Prostate gland (tissue), 2 donors: ENCODE measurements at regions not wholly inside any gene's neighbourhood (a gene's known extent, or its start where the extent isn't known, plus 50 kb on each side); places are given as distances from the start of the nearest gene placed in this dataset.
A peak's percentile ranks its signal among the peaks of the same experiment; 100 is the strongest.

Experiments used
- DNase-seq: peaks from one replicate; pipeline ENCODE4 v3.0.0-alpha.2; 2019; ENCODE audit warnings: low spot score
- H3K27ac ChIP-seq, 2 donors: fragments of 200-600 bp; sonication (generic); 2 replicates each; pipeline ENCODE4 v1.5.1; 2017 to 2019
- H3K27me3 ChIP-seq: fragments of 200-600 bp; sonication (generic); replicated peaks from 2 replicates; pipeline ENCODE4 v1.5.1; 2019; ENCODE audit not compliant: insufficient read depth
- H3K36me3 ChIP-seq, 2 donors: fragments of 200-600 bp; sonication (generic); 1 replicate in 1 of 2; 2 replicates in 1 of 2; pipeline versions ENCODE4 v1.5.1 to v1.8.1; 2017 to 2019
- H3K4me1 ChIP-seq: fragments of 200-600 bp; sonication (generic); replicated peaks from 2 replicates; pipeline ENCODE4 v1.5.1; 2019
- H3K4me3 ChIP-seq, 2 donors: fragments of 200-600 bp; sonication (generic); 2 replicates each; pipeline ENCODE4 v1.5.1; 2017 to 2019
- H3K9me3 ChIP-seq: fragments of 200-600 bp; sonication (generic); 2 replicates; pipeline ENCODE4 v1.5.1; 2017
- POLR2A ChIP-seq: fragments of 450-650 bp; IDR thresholded peaks from one replicate; pipeline ENCODE4 v1.6.1; 2016; ENCODE audit warnings: antibody characterized with exemption, mild to moderate bottlenecking
- POLR2AphosphoS5 ChIP-seq: sonication (generic); formaldehyde crosslinking; IDR thresholded peaks from one replicate; pipeline ENCODE4 v1.6.1; 2017; ENCODE audit warnings: antibody characterized with exemption
- WGBS: methylation state at CpG from one replicate; pipeline ENCODE4 v1.1.5; 2018; 5-methylcytosine and 5-hydroxymethylcytosine counted together
- intact Hi-C: fragments of 100-400 bp; cut with DNase I; formaldehyde crosslinking; loops from one replicate; pipeline ENCODE4 v1.14.2; 2022
- TF ChIP-seq, protein P1 (sequence below), 4 experiments: fragments of 200-600 bp in 2 of 4; fragments of 450-650 bp in 2 of 4; sonication (generic) in 2 of 4; IDR thresholded peaks; 1 replicate in 3 of 4; 2 replicates in 1 of 4; pipeline ENCODE4 v1.5.1; 2016 to 2019; ENCODE audit warnings: antibody characterized with exemption in 4 of 4, mild to moderate bottlenecking in 2 of 4, moderate library complexity in 2 of 4

- Histone ChIP-seq H3K36me3 (no peaks in the 10 kb centered on the region), H3K27me3 (no peaks in the 10 kb centered on the region), H3K4me1 (no peaks in the 10 kb centered on the region), H3K9me3 (no peaks in the 10 kb centered on the region), H3K4me3 (no peak overlapping the region), H3K27ac (no peak overlapping the region)
- no peak for TF ChIP-seq POLR2A
- TF ChIP-seq POLR2AphosphoS5: no peak
- TF ChIP-seq, protein P1, sequence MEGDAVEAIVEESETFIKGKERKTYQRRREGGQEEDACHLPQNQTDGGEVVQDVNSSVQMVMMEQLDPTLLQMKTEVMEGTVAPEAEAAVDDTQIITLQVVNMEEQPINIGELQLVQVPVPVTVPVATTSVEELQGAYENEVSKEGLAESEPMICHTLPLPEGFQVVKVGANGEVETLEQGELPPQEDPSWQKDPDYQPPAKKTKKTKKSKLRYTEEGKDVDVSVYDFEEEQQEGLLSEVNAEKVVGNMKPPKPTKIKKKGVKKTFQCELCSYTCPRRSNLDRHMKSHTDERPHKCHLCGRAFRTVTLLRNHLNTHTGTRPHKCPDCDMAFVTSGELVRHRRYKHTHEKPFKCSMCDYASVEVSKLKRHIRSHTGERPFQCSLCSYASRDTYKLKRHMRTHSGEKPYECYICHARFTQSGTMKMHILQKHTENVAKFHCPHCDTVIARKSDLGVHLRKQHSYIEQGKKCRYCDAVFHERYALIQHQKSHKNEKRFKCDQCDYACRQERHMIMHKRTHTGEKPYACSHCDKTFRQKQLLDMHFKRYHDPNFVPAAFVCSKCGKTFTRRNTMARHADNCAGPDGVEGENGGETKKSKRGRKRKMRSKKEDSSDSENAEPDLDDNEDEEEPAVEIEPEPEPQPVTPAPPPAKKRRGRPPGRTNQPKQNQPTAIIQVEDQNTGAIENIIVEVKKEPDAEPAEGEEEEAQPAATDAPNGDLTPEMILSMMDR (IDR thresholded peaks at IDR 0.05): no peak
- intact Hi-C loops: no loop called here
- DNase-seq: no peak
- WGBS: 83% methylated on average over 23 of the region's 23 CpGs
These were observed 71.7 kb upstream of the FCN1 start for GRCh38 chr9:134989206-134990065.

- Histone ChIP-seq H3K27me3 (no peaks in the 10 kb centered on the region), H3K9me3 (no peaks in the 10 kb centered on the region), H3K27ac (no peak overlapping the region), H3K36me3 (no peaks in the 10 kb centered on the region), H3K4me1 (no peaks in the 10 kb centered on the region), H3K4me3 (no peak overlapping the region)
- no peak for DNase-seq
- WGBS: 72% methylated on average over 41 of the region's 42 CpGs
- TF ChIP-seq POLR2A (no peak), POLR2AphosphoS5 (no peak)
- TF ChIP-seq, protein P1 (IDR thresholded peaks at IDR 0.05): no peak
- intact Hi-C loops: no loop called here
These were observed 74.4 kb upstream of the FCN1 start for GRCh38 chr9:134991808-134992754.

- TF ChIP-seq, protein P1 (IDR thresholded peaks at IDR 0.05): no peak
- peak; percentile 77 for TF ChIP-seq POLR2AphosphoS5
- peak; percentile 77 for DNase-seq
- H3K4me3 ChIP-seq: no peak overlapping the region
- no peaks in the 10 kb centered on the region for H3K36me3 ChIP-seq
- intact Hi-C loops: no loop called here
- H3K4me1 ChIP-seq: no peaks in the 10 kb centered on the region
- no peaks in the 10 kb centered on the region for H3K9me3 ChIP-seq
- no peaks in the 10 kb centered on the region for H3K27me3 ChIP-seq
- WGBS: 38% methylated on average over 22 of the region's 22 CpGs
- H3K27ac ChIP-seq: no peak overlapping the region
These were observed 75.0 kb upstream of the FCN1 start for GRCh38 chr9:134992755-134993124.

GRCh38 chr9:134993416-134993815, 75.7 kb upstream of the FCN1 start:
- no peaks in the 10 kb centered on the region for H3K36me3 ChIP-seq
- H3K4me1 ChIP-seq: no peaks in the 10 kb centered on the region
- no peak overlapping the region for H3K4me3 ChIP-seq
- no peaks in the 10 kb centered on the region for H3K9me3 ChIP-seq
- DNase-seq: no peak
- no peak overlapping the region for H3K27ac ChIP-seq
- 82% methylated on average over 17 of the region's 17 CpGs for WGBS
- no peak for TF ChIP-seq POLR2A
- TF ChIP-seq, protein P1 (IDR thresholded peaks at IDR 0.05): no peak
- TF ChIP-seq POLR2AphosphoS5: no peak
- no peaks in the 10 kb centered on the region for H3K27me3 ChIP-seq
- intact Hi-C loops: no loop called here
